ENCODE measurements at regions not wholly inside any gene's neighbourhood (a gene's known extent, or its start where the extent isn't known, plus 50 kb on each side); places are given as distances from the start of the nearest gene placed in this dataset.

DNA sequence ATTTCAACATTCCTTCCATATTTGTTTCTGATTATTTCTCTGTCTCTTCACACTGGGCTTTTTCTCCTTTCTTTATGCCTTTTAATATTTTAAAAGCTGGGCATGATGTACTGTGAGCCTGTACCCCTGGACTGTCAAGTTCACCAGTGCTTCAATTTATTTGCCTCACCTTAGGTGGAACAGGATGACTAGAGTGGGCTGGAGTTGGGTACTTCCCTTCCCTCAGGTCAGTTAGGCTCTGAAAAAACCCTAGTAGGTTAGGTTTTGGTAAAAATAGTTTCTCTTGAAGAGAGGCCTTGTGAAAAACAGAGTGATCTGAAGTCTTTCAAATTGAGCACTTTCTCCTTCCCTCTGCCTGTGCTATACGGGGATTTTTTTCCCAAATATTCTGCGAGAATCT lies 163.0 kb upstream of the LYPLAL1 start:
- no peak for DNase-seq

DNA sequence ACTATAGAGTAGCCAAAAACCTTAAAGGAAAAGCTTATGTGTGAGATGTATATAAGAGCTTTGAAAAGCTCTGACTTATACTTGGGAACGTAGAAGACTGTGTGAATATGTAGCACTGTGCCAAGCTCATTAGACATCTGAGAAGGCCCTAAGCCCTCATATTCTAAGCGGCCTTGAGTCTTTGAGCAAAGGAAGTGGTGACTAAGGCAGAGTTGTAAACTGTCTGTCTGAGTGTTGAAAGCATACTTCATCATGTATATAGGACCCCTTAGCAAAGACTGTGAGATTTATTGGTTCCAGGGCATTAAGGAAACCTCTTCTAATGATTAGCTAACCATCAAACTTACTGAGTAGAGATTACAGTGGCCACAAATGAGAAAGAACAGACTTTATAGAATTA lies 153.3 kb upstream of the LYPLAL1 start:
- DNase-seq, result no peak

DNA sequence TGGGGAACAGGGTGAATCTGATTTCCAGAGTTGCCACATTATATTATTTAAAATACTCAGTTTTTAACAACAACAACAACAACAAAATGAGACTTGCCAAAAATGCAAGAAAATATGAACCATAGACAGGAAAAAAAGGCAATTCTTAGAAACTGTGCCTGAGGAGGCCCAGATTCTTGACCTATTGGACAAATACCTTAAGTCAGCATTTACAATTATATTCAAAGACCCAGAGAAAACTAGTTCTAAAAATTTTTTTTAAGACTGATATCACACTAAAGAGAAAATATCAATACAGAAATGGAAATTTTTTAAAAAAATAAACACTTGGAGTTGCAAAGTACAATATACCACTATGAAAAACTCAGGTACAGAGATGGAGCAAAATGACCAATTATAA lies 152.8 kb upstream of the LYPLAL1 start:
- DNase-seq, result no peak

DNA sequence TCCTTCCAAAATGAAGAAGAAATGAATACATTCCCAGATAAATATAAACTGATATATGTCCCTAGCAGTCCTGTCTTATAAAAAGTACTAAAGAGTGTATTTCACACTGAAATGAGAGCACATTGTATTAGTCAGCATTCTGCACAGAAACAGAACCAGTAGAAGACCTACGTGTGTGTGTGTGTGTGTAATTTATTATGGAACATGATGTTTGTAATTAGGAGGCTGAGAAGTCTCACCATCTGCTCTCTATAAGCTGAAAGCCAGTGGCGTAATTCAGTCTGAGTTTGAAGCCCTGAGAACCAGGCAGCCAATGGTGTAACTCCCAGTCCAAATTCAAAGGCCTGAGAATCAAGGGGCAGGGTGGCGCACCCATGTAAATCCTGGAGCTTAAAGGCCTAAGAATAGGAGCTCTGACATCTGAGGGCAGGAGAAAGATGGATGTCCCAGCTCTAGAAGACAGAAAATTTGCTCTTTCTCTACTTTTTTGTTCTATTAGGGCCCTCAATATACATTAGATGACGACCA lies 146.5 kb upstream of the LYPLAL1 start:
- no peak for DNase-seq

DNA sequence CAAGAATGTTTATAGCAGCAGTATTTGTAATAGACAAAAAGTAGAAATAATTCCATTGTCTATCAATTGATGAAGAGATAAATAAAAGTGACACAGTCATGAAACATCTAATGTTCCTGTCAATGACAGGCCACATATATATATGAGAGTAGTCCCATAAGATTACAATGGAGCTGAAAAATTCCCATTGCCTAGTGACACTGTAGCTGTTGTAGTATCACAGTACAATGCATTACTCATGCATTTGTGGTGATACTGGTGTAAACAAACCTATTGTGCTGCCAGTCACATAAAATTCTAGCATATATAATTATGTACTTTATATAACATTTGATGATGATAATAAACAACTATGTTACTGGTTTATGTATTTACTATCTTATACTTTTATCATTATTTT lies 141.9 kb upstream of the LYPLAL1 start:
- DNase-seq, result no peak

DNA sequence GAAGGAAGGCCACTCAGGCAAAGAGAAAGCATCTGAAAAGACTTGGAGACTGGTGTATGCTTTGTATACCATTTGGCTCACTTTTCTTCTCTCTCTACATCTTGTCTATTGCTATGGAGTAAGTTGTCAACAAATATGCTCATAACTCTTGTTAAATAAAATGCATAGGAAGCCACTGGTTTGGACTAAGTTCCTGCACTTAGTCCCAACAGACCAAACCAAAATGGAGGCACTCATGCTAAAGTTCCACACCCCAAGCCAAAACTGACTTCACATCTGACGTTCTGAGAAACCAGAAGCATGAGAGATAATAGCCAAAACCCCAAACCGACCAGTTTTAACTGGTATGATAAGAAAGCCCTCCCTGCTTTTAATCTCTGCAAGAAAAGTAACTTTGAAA lies 135.3 kb upstream of the LYPLAL1 start:
- DNase-seq, result no peak

DNA sequence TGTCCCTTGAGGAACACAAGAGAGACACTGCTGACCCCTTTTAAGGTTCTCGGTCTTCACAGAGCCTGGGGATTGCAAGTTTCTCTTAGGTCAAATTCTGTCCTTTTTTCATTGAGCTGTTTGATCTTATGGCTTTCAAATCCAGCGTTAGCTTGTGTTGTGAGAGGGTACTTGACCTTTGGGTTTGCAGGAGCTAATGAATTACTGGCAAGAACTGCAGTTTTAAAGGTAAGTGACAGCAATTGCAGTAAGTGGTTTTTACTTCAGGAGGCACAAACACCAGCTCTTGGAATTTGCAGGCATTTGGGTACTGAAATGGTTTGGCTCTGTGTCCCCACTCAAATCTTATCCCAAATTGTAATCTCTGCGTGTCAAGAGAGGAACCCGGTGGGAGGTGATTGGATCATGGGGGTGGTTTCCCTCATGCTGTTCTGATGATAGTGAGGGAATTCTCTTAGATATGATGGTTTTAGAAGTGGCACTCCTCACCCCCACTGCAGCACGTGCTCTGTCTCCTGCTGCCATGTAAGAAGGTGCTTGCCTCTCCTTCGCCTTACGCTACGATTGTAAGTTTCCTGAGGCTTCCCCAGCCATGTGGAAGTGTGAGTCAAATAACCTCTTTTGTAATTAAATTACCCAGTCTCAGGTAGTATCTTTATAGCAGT lies 134.5 kb upstream of the LYPLAL1 start:
- DNase-seq, result no peak

DNA sequence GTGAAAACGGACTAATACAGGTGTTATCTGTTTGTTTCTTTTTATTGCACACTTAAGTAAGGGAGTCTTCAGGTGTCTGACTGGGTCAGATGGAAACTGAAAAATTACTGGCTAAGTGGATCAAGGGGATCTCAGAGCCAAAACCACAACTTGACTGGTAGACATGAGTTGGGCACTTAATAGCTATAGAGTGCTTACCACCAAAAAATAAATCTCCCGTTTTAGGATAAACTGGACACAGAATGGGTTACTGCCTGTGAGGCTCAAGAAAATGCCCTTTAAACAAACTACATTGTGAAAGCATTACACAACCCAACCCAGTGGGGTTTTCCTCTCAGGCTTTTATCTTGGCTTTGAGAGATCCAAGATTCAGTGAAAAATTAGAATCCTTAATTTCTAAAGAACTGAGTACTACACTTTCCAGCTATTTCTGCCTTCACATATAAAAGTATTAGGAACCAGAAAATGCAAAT lies 134.0 kb upstream of the LYPLAL1 start:
- no peak for DNase-seq

DNA sequence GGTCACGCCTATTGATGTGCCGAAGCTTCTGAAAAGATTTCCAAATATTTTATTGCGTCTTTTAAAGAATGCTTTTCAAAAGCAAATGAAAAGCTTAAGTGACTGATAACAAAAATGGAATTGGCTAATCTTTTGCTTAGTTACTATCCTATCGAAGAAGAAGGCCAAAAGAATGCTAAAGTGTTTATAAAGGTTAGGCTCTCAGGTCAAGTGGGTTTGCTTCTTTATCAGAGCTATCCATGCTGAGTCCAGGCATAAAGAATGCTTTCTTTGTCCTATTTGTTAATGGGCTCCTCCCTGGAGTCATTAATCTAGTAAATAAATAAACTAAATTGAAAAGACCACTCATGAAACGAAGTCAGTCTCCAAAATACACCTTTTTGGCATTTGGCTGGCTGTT lies 133.4 kb upstream of the LYPLAL1 start:
- DNase-seq, result no peak

DNA sequence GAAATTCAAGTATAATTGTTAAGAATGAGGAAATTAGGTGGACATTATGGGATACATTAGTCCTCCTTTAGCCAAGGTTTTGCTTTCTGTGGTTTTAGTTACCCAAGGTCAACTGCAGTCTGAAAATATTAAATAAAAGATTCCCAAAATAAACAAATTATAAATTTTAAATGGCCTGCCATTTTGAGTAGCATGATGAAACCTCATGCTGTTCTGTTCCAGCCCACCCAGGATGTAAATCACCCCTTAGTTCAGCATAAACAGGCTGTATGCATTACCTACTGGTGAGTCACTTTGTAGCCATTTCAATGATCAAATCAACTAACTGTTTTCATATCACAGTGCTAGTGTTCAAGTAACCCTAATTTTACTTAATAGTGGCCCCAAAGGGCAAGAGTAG lies 132.5 kb upstream of the LYPLAL1 start:
- no peak for DNase-seq

DNA sequence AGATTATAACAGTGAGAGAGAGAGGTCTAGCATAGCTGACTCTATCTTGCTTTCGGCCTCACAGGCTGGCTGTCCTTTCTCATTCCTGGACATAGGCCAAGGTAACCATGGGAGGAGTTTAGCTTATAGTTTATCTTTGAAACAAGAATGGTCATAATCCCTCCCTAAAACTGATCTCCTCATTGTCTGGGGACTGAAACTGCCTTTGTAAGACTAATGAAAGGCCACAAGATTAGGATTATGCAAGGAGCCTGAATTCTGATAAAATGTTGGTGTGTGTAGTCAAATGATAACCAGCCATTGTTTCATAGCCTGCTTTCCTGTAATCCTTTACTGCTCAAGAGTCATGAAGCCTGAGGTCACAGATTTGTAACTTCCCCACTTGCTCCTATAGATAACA lies 131.9 kb upstream of the LYPLAL1 start:
- DNase-seq, result no peak

DNA sequence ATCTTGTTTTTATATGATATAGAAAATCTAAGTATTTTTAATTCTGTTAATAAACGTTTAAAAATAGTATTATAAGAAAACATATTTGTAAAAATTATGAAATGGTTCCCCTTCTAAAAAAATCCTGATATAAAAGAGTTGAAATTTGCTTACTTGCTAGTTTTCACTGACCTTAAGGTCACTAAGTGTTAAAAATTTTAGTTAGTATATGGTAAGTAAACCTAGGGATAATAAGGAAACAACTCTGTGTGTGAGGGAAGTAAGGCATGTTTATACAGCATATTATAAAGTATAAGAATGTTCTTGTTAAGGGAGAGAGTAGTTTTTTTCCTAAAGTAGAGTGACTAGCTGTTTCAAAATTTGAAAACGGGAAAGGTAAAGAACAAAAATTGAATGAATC lies 130.9 kb upstream of the LYPLAL1 start:
- no peak for DNase-seq

DNA sequence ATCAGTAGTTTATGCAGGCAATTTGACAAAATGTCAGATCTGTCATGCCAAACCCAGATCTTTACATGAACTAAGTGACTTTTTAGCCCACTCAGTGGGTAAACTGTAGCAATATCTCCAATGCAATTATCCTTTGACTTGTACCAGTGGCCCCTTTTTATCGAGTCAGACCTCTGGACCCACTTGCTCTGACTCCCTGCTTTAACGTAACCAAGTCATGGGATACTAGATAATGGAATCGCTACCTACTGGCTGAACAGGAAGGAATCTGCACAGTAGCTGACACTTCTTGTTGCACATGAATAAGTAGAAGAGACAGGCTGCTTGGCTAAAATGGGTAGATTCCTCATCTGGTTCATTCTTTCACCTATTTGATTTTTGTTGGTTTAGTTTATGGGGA lies 128.4 kb upstream of the LYPLAL1 start:
- no peak for DNase-seq

DNA sequence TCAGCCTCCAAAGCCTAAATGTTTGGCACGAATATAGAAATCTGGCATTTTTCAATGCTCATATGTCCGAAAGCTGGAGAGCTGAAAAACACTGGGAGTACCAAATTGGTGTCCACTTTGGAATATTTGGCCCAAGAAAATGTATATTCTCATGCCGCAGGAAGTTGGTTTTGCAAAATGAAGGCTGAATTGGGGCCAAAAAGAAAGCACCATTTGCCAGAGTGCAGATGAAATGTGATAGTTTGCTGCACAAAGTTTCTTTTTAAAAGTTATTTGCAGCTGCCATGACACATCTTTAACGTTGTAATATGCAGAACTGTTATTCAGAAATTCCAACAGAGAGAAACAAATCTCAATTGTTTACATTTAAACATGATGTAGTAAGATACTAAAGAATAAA lies 124.2 kb upstream of the LYPLAL1 start:
- no peak for DNase-seq

DNA sequence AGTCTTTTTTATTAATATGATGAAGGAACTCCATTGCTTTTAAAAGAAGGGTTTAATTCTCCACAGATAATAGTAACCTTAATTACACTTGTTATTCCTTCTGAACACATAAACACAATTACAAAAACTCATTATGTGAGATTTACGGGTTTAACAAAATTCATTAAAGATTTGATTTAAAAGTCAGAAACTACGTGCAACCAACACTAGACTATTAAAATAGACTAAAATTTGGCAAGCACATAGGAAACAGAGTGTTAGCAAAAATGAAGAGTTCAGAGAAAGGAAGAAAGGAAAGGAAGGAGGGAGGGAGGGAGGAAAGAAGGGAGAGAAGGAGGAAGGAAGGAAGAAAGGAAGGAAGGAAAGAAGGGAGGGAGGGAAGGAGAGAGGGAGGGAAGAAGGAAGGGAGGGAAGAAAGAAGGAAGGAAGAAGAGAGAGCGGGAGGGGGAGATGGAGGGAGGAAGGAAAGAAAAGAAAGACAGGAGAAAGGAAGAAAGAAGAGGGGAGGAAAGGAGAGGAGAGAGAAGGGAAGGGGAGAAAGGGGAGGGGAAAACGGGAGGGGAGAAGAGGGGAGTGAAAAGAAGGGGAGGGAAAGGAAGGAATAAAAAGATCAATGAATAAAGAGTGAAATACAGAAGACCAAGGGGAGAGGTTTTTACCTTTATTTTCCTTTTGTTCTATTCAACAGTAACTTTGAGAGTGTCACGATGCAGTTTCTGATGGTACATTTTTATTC lies 123.4 kb upstream of the LYPLAL1 start:
- DNase-seq, result no peak

DNA sequence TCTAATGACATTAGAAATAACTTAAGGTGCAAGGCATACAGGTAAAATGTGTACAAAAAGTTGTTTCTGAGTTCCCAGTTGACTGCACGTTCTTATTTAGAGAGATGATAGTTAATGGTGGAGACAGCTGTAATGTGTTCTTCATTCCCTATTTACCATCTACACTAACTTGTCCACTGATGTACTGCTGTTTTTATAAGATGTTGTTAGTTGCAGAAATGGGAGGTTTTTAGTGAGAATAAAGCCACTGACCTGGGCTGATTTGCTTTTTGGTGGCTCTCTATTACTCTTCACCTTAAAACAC lies 122.9 kb upstream of the LYPLAL1 start:
- no peak for DNase-seq

DNA sequence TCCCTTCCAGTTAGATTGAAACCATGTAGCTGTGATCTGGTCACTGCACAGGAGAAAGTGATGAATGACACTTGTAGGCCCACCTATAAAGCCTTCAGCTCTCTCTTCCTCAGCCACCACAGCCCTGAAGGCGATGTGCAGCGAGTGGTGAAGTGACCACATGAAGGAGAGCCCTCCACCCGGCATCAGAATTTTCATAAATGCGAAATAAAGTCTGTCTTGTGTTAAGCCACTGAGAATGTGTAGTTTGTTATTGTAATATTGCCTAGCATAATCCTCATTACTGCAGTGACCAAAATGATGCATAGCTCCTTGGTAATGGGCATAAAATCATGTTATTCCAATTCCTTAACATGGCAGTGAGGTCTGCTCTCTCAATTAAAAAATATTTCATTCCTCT lies 122.1 kb upstream of the LYPLAL1 start:
- DNase-seq, result no peak

DNA sequence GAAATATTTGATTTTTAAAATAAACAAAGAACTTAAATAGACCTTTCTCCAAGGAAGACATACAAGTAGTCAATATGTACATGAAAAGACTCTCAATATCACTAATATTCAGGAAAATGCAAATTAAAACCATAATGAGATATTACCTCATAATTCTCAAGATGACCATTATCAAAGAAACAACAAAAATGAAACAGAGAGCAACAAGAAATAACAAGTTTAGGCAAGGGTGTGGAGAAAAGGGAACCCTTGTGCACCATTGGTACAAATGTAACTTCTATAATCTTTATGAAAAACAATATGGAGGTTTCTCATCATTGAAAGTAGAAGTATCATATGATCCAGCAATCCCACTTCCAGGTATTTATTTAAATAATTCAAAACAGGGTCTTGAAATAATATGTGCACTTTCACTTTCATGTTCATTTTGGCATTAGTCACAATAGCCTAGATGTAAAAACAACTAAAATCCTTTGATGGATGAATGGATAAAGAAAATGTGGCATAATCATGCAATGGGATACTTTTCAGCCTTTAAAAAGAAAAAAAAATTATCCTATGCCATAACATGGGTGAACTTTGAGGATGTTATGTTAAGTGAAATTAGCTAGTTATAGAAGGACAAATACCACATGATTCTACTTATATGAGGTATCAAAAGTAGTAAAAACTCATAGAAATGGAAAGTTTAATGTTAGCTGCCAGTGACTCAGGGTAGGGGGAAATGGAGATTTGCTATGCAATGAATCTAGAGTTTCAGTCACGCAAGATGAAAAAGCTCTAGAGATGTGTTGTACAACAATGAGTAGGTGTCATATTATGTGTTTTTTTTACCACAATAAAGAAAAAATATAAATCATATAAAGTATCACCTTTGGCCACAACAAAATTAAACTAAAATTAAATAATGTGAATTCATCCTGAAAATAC lies 114.5 kb upstream of the LYPLAL1 start:
- DNase-seq, result no peak

DNA sequence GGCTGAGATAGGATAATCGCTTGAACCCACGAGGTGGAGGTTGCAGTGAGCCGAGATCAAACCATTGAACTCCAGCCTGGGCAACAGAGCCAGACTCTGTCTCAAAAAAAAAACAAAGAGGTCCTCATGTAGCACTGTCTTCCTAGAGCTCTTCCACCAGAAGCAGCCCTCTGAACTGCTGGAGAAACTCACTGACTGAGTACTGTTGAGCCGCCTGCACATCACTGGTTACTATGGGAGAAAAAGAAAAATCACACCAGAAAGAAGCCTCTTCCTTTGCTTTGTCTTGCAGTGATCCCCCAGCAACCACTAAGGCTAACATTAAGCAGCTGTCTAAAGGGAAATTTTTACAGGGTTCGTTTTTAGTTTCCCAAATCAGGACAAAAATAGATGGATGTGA lies 112.9 kb upstream of the LYPLAL1 start:
- no peak for DNase-seq

DNA sequence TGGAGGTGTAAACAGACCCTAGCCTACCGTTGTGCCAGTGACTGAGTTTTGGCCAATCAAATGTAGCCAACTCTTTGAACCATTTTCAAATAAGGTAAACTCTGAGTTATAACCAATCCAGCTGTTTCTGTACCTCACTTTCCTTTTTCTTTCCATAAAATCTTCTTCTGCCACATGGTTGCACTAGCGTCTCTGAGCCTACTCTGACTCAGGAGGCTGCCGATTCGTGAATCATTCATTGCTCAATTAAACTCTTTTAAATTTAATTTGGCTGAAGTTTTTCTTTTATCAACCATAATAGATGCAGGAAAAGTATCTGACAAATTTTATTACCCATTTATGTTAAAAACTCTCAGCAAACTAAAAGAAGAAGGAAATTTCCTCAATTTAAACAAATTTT lies 111.5 kb upstream of the LYPLAL1 start:
- DNase-seq, result no peak

DNA sequence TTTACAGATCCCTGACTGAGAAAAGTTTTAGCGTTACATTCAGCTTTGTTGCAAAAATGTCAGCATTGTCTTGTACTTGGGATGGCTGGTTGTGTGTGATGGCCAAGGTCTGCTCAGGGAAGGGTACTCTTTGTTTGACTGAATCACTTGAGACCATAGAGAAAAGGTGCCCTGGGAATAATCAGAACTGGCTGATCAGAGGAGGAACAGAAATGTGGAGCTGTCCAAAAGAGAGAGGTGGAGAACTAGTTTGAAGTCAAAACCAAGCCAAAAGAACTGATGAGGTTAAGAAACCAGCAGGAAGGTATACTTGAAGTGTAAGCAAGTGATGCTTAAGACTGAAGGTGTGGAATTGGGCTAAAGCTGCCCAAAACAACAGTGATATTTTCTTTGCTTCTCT lies 107.6 kb upstream of the LYPLAL1 start:
- DNase-seq, result no peak

DNA sequence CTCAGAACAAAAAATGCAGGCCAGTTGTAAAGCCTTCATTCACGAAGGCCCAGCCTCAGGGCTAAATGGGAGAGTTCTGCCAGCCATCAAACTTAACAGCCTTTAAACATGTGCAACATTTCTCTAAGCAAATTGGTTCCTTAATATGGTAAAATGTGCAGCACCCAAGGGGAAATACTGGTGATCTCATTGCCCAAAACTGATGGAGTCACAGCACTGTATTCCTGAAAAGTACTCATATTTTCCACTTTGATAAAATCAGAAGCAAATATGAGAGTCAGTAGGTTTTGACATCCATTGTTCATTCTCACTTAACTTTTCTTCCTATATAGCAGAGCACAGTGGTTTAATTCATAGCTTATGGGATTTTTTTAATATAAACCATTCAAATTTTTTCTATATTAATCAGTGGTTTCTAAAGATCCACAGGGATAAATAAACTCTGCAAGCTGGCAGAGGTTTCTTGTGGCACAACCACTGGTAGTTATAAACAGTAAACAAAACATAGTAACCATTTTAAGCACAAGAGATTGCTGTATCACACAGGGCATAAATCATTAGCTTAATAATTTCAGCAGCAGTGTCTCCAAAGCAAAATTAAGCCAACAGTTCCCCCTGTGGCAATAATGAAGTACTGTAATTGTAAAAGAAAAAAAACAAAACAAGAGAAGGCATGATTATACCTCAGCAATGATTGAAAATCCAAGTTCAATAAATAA lies 106.9 kb upstream of the LYPLAL1 start:
- no peak for DNase-seq

DNA sequence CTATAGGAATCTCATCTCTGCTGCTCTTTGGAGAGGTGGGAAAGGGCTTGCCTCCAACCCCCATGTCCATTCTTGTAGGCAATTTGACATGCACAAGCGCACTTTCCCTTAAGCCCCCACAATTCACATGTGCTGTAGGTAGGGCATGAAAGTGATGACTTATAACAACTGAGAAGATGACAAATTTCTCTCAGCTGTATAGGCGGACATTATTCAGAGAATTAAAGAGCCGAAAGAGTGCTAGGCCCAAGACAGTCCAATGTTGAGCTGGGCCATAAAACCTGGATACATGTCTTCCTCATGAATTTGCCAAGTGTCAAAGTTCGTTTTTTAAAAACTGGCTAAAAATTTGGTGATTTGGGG lies 106.3 kb upstream of the LYPLAL1 start:
- DNase-seq, result no peak

Measured in NCI-H187 treated with DMSO at 0.1 percent for 48 hours (cell line).